OCI-LY1 (cell line): ENCODE measurements at regions not wholly inside any gene's neighbourhood (a gene's known extent, or its start where the extent isn't known, plus 50 kb on each side); places are given as distances from the start of the nearest gene placed in this dataset.

ENCODE experiments used
- CTCF ChIP-seq: fragments of 200-600 bp; sonication (generic), shearing (Covaris generic); IDR thresholded peaks from 2 replicates; pipeline ENCODE4 v1.5.1; 2017; ENCODE audit warnings: mild to moderate bottlenecking, antibody characterized with exemption, low read length, moderate library complexity, mixed read lengths
- EZH2 ChIP-seq: fragments of 200-600 bp; sonication (generic), shearing (Covaris generic); IDR thresholded peaks from 2 replicates; pipeline ENCODE4 v1.8.0; 2017; ENCODE audit warnings: borderline replicate concordance, mixed run types, mild to moderate bottlenecking, antibody characterized with exemption, low read length, moderate library complexity, mixed read lengths

DNA sequence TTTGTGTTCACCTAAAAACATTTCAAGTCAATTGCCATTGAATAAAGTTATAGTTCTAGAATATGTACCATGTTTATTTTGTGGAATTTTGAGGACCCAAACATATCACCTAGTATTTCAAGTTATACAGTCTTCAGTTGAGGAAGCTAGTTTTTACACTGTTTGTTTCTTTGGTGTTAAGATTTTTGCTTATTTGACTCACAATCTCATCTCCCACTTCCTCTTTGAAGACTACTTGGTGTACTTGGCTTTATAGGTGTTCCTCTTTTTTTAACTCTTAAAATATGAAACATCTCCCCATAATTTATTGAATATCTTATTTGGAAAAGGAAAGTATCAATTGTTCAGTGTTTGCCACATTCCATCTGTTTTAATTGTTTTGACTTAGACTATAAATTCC is 675.4 kb downstream of the RAPGEF2 start:
- TF ChIP-seq CTCF, result no peak
- TF ChIP-seq EZH2, result no peak
